PFSK-1 (cell line): ENCODE measurements at regions not wholly inside any gene's neighbourhood (a gene's known extent, or its start where the extent isn't known, plus 50 kb on each side); places are given as distances from the start of the nearest gene placed in this dataset.

ENCODE experiments used
- FOXP2 ChIP-seq: optimal IDR thresholded peaks from 2 replicates; pipeline ENCODE3; 2011; ENCODE audit warnings: borderline replicate concordance, control low read depth, inconsistent platforms; ENCODE audit not compliant: insufficient read depth; ENCODE audit errors: extremely low read length, extremely low read depth
- POLR2AphosphoS5 ChIP-seq: IDR thresholded peaks from 2 replicates; pipeline ENCODE4 v1.6.1; 2012; ENCODE audit warnings: low read depth, mild to moderate bottlenecking, control low read depth, low read length, moderate library complexity
- REST ChIP-seq, 2 experiments: IDR thresholded peaks; 2 replicates each; pipeline versions ENCODE4 v1.6.1 to v1.8.0; 2011 to 2012; ENCODE audit warnings: low read depth in 2 of 2, low read length in 2 of 2, control low read depth in 1 of 2, inconsistent platforms in 1 of 2, mild to moderate bottlenecking in 1 of 2, moderate library complexity in 1 of 2; ENCODE audit not compliant: insufficient read depth in 1 of 2
- SIN3A ChIP-seq: IDR thresholded peaks from 2 replicates; pipeline ENCODE4 v1.6.1; 2012; ENCODE audit warnings: mild to moderate bottlenecking, low read length, moderate library complexity, borderline replicate concordance; ENCODE audit not compliant: insufficient read depth
- TAF1 ChIP-seq: IDR thresholded peaks from 2 replicates; pipeline ENCODE4 v1.6.1; 2012; ENCODE audit warnings: low read length, control low read depth, borderline replicate concordance; ENCODE audit not compliant: insufficient read depth

DNA sequence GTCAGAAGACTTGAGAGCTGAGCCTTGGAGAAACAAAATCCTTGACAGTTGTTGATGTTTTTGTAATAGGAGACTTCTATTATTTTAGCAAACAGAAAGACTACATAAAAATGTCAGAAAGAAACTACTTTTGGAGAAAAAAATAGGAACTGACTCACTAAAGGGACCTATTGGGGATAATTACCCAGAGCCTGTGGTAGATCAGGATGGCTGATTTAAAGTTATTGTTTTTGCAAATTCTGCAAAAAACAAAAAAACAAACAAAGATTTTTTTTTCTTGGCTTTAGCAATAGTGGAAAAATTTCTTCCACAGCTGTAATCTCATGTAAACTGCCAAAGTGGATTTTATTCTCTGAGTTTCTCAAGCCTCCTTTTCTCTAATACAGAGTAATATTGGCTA is 101.5 kb upstream of the SATB1 start:
- no peak for TF ChIP-seq FOXP2
- TF ChIP-seq TAF1 = no peak

GRCh38 chr3:18513091-18513490 is 88.0 kb upstream of the SATB1 start:
- TF ChIP-seq POLR2AphosphoS5 (no peak), FOXP2 (no peak)

DNA sequence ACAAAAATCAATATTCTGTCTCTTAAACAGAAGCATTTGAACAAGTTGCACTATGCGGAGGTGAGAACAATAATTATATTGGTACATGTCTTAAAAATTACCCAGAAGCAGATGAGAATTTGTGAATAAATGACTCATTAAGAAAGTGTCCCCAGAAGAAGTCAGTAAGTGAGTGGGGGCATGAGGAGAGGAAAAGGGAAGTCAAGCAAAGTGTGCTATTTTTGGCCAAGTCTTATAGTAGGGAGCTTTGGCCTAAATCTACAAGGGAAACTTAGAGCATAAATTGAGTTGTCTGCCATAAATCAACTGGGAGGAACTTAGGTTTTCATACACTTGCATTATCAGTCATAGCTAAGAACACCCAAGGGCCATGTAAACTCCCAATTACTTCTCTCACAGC is 86.9 kb upstream of the SATB1 start:
- TF ChIP-seq POLR2AphosphoS5 (no peak), REST (IDR thresholded peaks at IDR 0.05; ENCODE audit: insufficient read depth in 1 of 2, low read depth in 2 of 2, low read length in 2 of 2) (no peak), SIN3A (no peak)

DNA sequence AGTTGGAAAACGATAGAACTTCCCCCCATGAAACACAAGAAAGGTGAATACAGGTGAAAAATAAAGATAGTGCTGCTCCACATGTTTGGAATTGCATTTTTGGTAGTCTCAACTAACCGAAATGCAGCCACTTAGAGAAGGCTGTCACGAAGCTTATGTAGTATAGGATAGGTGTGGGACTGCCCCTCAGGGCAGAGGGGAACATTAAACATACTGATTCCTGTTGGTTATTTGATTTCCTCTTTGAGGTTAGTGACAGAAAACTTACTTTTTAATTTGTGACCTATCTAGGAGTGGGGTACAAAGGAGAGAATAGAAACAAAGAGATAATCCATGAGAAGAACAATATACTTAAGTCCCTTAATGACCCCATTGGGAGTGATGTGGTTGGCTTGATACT is 85.8 kb upstream of the SATB1 start:
- no peak for TF ChIP-seq FOXP2
- TF ChIP-seq POLR2AphosphoS5 = no peak
- no peak for TF ChIP-seq SIN3A
- TF ChIP-seq TAF1 = no peak
- TF ChIP-seq REST (IDR thresholded peaks at IDR 0.05; ENCODE audit: insufficient read depth in 1 of 2, low read depth in 2 of 2, low read length in 2 of 2) = no peak

DNA sequence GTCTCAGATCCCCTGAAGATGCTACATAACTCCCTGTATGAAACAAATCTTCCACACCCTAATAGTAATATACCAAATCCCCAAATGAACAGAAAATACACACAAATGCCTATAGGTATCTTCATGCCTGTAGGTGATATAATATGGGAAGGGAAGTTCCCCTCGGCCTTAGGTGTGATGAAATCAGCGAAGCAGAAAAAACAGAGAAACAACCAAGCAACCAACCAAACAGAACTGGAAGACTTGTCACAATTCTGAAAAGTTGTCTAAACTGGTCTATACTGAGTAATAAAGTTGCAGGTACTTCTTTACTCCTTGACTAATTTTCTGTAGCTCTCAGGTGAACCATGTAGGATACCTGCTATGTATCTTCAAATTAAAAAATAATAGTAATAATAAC is 82.2 kb upstream of the SATB1 start:
- TF ChIP-seq FOXP2 = no peak
- TF ChIP-seq POLR2AphosphoS5 = no peak
- no peak for TF ChIP-seq SIN3A
- no peak for TF ChIP-seq TAF1
- TF ChIP-seq REST (IDR thresholded peaks at IDR 0.05; ENCODE audit: insufficient read depth in 1 of 2, low read depth in 2 of 2, low read length in 2 of 2) = no peak

DNA sequence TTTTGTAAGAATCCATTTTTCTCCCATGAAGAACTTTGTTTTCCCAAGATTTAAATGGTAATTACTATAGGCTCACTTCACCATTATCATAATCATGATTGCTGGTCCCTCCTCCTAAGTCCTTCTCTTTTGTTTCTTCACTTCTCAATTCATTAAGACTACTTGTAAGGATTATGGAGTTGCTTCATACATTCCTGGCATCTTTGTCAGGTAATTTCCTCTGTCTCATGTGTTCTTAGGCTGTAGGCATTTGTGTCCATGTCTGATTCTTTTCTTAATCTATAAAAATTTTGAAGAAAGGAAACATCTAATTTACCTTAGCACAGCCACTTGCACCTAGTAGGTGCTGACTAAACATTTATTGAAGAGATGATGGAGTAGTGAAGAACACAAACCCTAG is 79.9 kb upstream of the SATB1 start:
- TF ChIP-seq TAF1 = no peak
- no peak for TF ChIP-seq REST (IDR thresholded peaks at IDR 0.05; ENCODE audit: insufficient read depth in 1 of 2, low read depth in 2 of 2, low read length in 2 of 2)
- TF ChIP-seq POLR2AphosphoS5 = no peak
- no peak for TF ChIP-seq SIN3A
- TF ChIP-seq FOXP2 = no peak
